ENCODE measurements at regions not wholly inside any gene's neighbourhood (a gene's known extent, or its start where the extent isn't known, plus 50 kb on each side); places are given as distances from the start of the nearest gene placed in this dataset.

DNA sequence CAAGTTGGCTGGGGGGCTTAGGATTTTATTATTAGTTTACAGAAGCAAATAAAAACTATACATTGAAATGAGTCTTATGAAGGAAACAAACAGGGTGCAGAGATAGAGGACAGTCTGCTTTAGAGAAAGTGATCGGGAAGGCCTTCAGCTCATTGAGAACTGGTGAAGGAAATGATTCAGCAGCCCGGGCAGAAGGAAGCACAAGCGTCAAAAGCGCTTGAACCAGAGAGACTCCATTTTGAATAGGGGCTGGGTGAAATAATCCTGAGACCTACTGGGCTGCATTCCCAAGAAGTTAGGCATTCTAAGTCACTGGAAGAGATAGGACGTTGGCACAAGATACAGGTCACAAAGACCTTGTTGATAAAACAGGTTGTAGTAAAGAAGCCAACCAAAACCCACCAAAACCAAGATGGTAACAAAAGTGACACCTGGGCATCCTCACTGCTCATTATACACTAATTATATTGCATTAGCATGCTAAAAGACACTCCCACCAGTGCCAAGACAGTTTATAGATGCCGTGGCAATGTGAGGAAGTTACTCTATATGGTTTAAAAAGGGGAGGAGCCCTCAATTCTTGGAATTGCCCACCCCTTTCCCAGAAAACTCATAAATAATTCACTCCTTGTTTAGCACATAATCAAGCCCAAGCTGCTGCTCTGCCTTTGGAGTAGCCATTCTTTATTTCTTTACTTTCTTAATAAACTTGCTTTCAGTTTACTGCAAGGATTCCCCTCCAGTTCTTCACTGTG is 83.1 kb upstream of the MPP7 start:
- TF ChIP-seq, protein P1, sequence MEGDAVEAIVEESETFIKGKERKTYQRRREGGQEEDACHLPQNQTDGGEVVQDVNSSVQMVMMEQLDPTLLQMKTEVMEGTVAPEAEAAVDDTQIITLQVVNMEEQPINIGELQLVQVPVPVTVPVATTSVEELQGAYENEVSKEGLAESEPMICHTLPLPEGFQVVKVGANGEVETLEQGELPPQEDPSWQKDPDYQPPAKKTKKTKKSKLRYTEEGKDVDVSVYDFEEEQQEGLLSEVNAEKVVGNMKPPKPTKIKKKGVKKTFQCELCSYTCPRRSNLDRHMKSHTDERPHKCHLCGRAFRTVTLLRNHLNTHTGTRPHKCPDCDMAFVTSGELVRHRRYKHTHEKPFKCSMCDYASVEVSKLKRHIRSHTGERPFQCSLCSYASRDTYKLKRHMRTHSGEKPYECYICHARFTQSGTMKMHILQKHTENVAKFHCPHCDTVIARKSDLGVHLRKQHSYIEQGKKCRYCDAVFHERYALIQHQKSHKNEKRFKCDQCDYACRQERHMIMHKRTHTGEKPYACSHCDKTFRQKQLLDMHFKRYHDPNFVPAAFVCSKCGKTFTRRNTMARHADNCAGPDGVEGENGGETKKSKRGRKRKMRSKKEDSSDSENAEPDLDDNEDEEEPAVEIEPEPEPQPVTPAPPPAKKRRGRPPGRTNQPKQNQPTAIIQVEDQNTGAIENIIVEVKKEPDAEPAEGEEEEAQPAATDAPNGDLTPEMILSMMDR (IDR thresholded peaks at IDR 0.05 in 2 of 3, conservative IDR thresholded peaks at IDR 0.05 in 1 of 3; ENCODE audit: borderline replicate concordance in 1 of 3, insufficient read depth in 1 of 3, low read depth in 2 of 3, low read length in 2 of 3), result no peak
- TF ChIP-seq EGR1 (IDR thresholded peaks at IDR 0.05; ENCODE audit: low read depth) (no peak), ZNF274 (IDR thresholded peaks at IDR 0.05; ENCODE audit: low read depth, low read length) (no peak), POLR2A (IDR thresholded peaks at IDR 0.05; ENCODE audit: borderline replicate concordance, extremely low read depth, insufficient read depth, insufficient read length) (no peak), TCF7L2 (IDR thresholded peaks at IDR 0.05; ENCODE audit: borderline replicate concordance, extremely low read depth, insufficient read depth, insufficient read length) (no peak), SIN3A (IDR thresholded peaks at IDR 0.05; ENCODE audit: low read depth) (no peak), CEBPB (IDR thresholded peaks at IDR 0.05; ENCODE audit: low read depth) (no peak), CBX3 (IDR thresholded peaks at IDR 0.05; ENCODE audit: low read depth) (no peak), EZH2 (IDR thresholded peaks at IDR 0.05) (no peak), MAX (IDR thresholded peaks at IDR 0.05) (no peak), ZFX (IDR thresholded peaks at IDR 0.05) (no peak), SRF (IDR thresholded peaks at IDR 0.05; ENCODE audit: low read depth) (no peak), ATF3 (IDR thresholded peaks at IDR 0.05) (no peak)
- TF ChIP-seq, protein P2, sequence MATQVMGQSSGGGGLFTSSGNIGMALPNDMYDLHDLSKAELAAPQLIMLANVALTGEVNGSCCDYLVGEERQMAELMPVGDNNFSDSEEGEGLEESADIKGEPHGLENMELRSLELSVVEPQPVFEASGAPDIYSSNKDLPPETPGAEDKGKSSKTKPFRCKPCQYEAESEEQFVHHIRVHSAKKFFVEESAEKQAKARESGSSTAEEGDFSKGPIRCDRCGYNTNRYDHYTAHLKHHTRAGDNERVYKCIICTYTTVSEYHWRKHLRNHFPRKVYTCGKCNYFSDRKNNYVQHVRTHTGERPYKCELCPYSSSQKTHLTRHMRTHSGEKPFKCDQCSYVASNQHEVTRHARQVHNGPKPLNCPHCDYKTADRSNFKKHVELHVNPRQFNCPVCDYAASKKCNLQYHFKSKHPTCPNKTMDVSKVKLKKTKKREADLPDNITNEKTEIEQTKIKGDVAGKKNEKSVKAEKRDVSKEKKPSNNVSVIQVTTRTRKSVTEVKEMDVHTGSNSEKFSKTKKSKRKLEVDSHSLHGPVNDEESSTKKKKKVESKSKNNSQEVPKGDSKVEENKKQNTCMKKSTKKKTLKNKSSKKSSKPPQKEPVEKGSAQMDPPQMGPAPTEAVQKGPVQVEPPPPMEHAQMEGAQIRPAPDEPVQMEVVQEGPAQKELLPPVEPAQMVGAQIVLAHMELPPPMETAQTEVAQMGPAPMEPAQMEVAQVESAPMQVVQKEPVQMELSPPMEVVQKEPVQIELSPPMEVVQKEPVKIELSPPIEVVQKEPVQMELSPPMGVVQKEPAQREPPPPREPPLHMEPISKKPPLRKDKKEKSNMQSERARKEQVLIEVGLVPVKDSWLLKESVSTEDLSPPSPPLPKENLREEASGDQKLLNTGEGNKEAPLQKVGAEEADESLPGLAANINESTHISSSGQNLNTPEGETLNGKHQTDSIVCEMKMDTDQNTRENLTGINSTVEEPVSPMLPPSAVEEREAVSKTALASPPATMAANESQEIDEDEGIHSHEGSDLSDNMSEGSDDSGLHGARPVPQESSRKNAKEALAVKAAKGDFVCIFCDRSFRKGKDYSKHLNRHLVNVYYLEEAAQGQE (IDR thresholded peaks at IDR 0.05; ENCODE audit: low read depth), result no peak
